OCI-LY7 (cell line): ENCODE measurements at regions not wholly inside any gene's neighbourhood (a gene's known extent, or its start where the extent isn't known, plus 50 kb on each side); places are given as distances from the start of the nearest gene placed in this dataset.

Experiments used
- CTCF ChIP-seq: fragments of 200-600 bp; sonication (generic); conservative IDR thresholded peaks from 2 replicates; pipeline ENCODE4 v1.5.1; 2014; ENCODE audit warnings: mild to moderate bottlenecking, antibody characterized with exemption, low read length, moderate library complexity, mixed read lengths
- EZH2phosphoT487 ChIP-seq: fragments of 200-600 bp; sonication (generic); IDR thresholded peaks from 2 replicates; pipeline ENCODE4 v1.6.1; 2018; ENCODE audit warnings: low read depth, borderline replicate concordance, mild to moderate bottlenecking, mixed run types, antibody characterized with exemption, low read length, moderate library complexity, mixed read lengths

GRCh38 chr5:51472472-51472871 lies 89.2 kb downstream of the ISL1 start:
- TF ChIP-seq CTCF, result no peak
- TF ChIP-seq EZH2phosphoT487, result no peak
